H9 (cell line): ENCODE measurements at regions not wholly inside any gene's neighbourhood (a gene's known extent, or its start where the extent isn't known, plus 50 kb on each side); places are given as distances from the start of the nearest gene placed in this dataset.

Experiments used
- DNase-seq: peaks from one replicate; pipeline ENCODE4 v3.0.0-alpha.2; 2017
- H2AFZ ChIP-seq: one replicate; pipeline ENCODE4 v1.6.1; 2013; ENCODE audit warnings: mild to moderate bottlenecking, low read length, control low read depth, moderate library complexity
- H2AK5ac ChIP-seq: 2 replicates; pipeline ENCODE4 v1.6.1; 2013; ENCODE audit warnings: low read length, control low read depth, mixed read lengths; ENCODE audit not compliant: insufficient read length
- H2BK120ac ChIP-seq: one replicate; pipeline ENCODE4 v1.6.1; 2013; ENCODE audit warnings: low read depth, mild to moderate bottlenecking, low read length, control low read depth, inconsistent platforms; ENCODE audit not compliant: poor library complexity, severe bottlenecking
- H2BK12ac ChIP-seq: 2 replicates; pipeline ENCODE4 v1.6.1; 2013; ENCODE audit warnings: low read length, control low read depth, mixed read lengths, low read depth; ENCODE audit not compliant: insufficient read length
- H2BK15ac ChIP-seq: 2 replicates; pipeline ENCODE4 v1.6.1; 2013; ENCODE audit warnings: low read depth, low read length, control low read depth
- H2BK20ac ChIP-seq: one replicate; pipeline ENCODE4 v1.6.1; 2013; ENCODE audit warnings: low read depth, mild to moderate bottlenecking, low read length, control low read depth, inconsistent platforms; ENCODE audit not compliant: poor library complexity, severe bottlenecking
- H2BK5ac ChIP-seq: 2 replicates; pipeline ENCODE4 v1.6.1; 2013; ENCODE audit warnings: low read length, control low read depth, mixed read lengths; ENCODE audit not compliant: insufficient read length
- H3K14ac ChIP-seq: 2 replicates; pipeline ENCODE4 v1.6.1; 2013; ENCODE audit warnings: low read length, control low read depth; ENCODE audit not compliant: insufficient read depth
- H3K18ac ChIP-seq: 2 replicates; pipeline ENCODE4 v1.6.1; 2013; ENCODE audit warnings: low read depth, mild to moderate bottlenecking, mixed read lengths, low read length, control low read depth; ENCODE audit not compliant: insufficient read length
- H3K23ac ChIP-seq: 2 replicates; pipeline ENCODE4 v1.6.1; 2013; ENCODE audit warnings: low read length, control low read depth, mixed read lengths, low read depth; ENCODE audit not compliant: insufficient read length
- H3K23me2 ChIP-seq: 2 replicates; pipeline ENCODE4 v1.6.1; 2013; ENCODE audit warnings: low read depth, mild to moderate bottlenecking, mixed read lengths, low read length, control low read depth; ENCODE audit not compliant: insufficient read length, poor library complexity, severe bottlenecking
- H3K27ac ChIP-seq: 2 replicates; pipeline ENCODE4 v1.5.1; 2013; ENCODE audit warnings: low read length, control low read depth, mixed read lengths, low read depth; ENCODE audit not compliant: insufficient read length
- H3K27me3 ChIP-seq: 2 replicates; pipeline ENCODE4 v1.6.1; 2013; ENCODE audit warnings: low read length, control low read depth, inconsistent platforms; ENCODE audit not compliant: insufficient read depth
- H3K4ac ChIP-seq: 2 replicates; pipeline ENCODE4 v1.6.1; 2013; ENCODE audit warnings: low read depth, mild to moderate bottlenecking, control low read depth, inconsistent platforms, low read length, moderate library complexity
- H3K4me1 ChIP-seq: 2 replicates; pipeline ENCODE4 v1.6.1; 2013; ENCODE audit warnings: low read length, control low read depth, inconsistent platforms; ENCODE audit not compliant: insufficient read depth
- H3K4me2 ChIP-seq: 2 replicates; pipeline ENCODE4 v1.6.1; 2013; ENCODE audit warnings: low read length, control low read depth, mixed read lengths; ENCODE audit not compliant: insufficient read length, insufficient read depth
- H3K56ac ChIP-seq: 2 replicates; pipeline ENCODE4 v1.6.1; 2013; ENCODE audit warnings: low read depth, mild to moderate bottlenecking, mixed read lengths, low read length, control low read depth; ENCODE audit not compliant: insufficient read length
- H3K79me1 ChIP-seq: 2 replicates; pipeline ENCODE4 v1.6.1; 2013; ENCODE audit warnings: low read depth, mild to moderate bottlenecking, moderate library complexity, low read length, control low read depth, inconsistent platforms; ENCODE audit not compliant: insufficient read depth, poor library complexity, severe bottlenecking
- H3K79me2 ChIP-seq: 2 replicates; pipeline ENCODE4 v1.6.1; 2013; ENCODE audit warnings: low read length, control low read depth, inconsistent platforms; ENCODE audit not compliant: insufficient read depth
- H3K9ac ChIP-seq: 2 replicates; pipeline ENCODE4 v1.6.1; 2013; ENCODE audit warnings: low read length, control low read depth, mixed read lengths; ENCODE audit not compliant: insufficient read length; ENCODE audit errors: extremely low read depth
- H3K9me3 ChIP-seq: one replicate; pipeline ENCODE4 v1.6.1; 2013; ENCODE audit warnings: low read depth, low read length, inconsistent platforms; ENCODE audit not compliant: control insufficient read depth
- H3T11ph ChIP-seq: one replicate; pipeline ENCODE4 v1.6.1; 2013; ENCODE audit warnings: mild to moderate bottlenecking, low read length, control low read depth, inconsistent platforms
- H4K20me1 ChIP-seq: one replicate; pipeline ENCODE4 v1.6.1; 2013; ENCODE audit not compliant: control insufficient read depth, insufficient read length, insufficient read depth
- H4K5ac ChIP-seq: 2 replicates; pipeline ENCODE4 v1.6.1; 2013; ENCODE audit warnings: low read depth, mild to moderate bottlenecking, mixed read lengths, low read length, control low read depth; ENCODE audit not compliant: insufficient read length
- H4K8ac ChIP-seq: replicated peaks from 2 replicates; pipeline ENCODE4 v1.6.1; 2013; ENCODE audit warnings: low read length, control low read depth, mixed read lengths, low read depth; ENCODE audit not compliant: insufficient read length
- H4K91ac ChIP-seq: 2 replicates; pipeline ENCODE4 v1.6.1; 2013; ENCODE audit warnings: low read depth, mild to moderate bottlenecking, moderate library complexity, mixed read lengths, low read length, control low read depth; ENCODE audit not compliant: insufficient read length
- H3K27ac Mint-ChIP-seq, 3 experiments: 2 replicates in 2 of 3; 3 replicates in 1 of 3; pipeline ENCODE4 v1.8.0; 2020 to 2021; ENCODE audit warnings: mixed read lengths in 3 of 3, mild to moderate bottlenecking in 1 of 3, moderate library complexity in 1 of 3
- H3K27me3 Mint-ChIP-seq: 2 replicates; pipeline ENCODE4 v1.8.0; 2021; ENCODE audit warnings: low read depth, mild to moderate bottlenecking, moderate library complexity, mixed read lengths
- H3K36me3 Mint-ChIP-seq, 3 experiments: 2 replicates in 2 of 3; 3 replicates in 1 of 3; pipeline ENCODE4 v1.8.0; 2020 to 2021; ENCODE audit warnings: low read depth in 3 of 3, mixed read lengths in 3 of 3; ENCODE audit not compliant: insufficient read depth in 1 of 3
- H3K4me1 Mint-ChIP-seq, 2 experiments: 2 replicates each; pipeline ENCODE4 v1.8.0; 2020; ENCODE audit warnings: mixed read lengths in 2 of 2
- H3K4me3 Mint-ChIP-seq, 2 experiments: 2 replicates in 1 of 2; 3 replicates in 1 of 2; pipeline ENCODE4 v1.8.0; 2020 to 2021; ENCODE audit warnings: mild to moderate bottlenecking in 2 of 2, mixed read lengths in 2 of 2, moderate library complexity in 1 of 2
- H3K9me3 Mint-ChIP-seq, 2 experiments: 2 replicates in 1 of 2; 3 replicates in 1 of 2; pipeline ENCODE4 v1.8.0; 2020; ENCODE audit warnings: mild to moderate bottlenecking in 2 of 2, mixed read lengths in 2 of 2, moderate library complexity in 1 of 2
- CTCF ChIP-seq: fragments of 200-600 bp; sonication (generic); conservative IDR thresholded peaks from 3 replicates; pipeline ENCODE4 v1.8.0; 2021; ENCODE audit warnings: antibody characterized with exemption, mild to moderate bottlenecking
- WGBS: extraction: QIAGEN DNeasy Blood & Tissue Kit; methylation state at CpG from one replicate; pipeline ENCODE4 v1.1.7; 2013; ENCODE audit warnings: missing lambda C conversion rate, low lambda C conversion rate, mixed read lengths; ENCODE audit not compliant: insufficient read length; ENCODE audit errors: extremely low coverage; 5-methylcytosine and 5-hydroxymethylcytosine counted together

GRCh38 chr7:79513261-79513660, 59.8 kb upstream of the MAGI2 start:
- H2BK120ac ChIP-seq, result no peak overlapping the region
- no peak overlapping the region for H3K27ac ChIP-seq
- H3K23me2 ChIP-seq, result no peaks in the 10 kb centered on the region
- H3K36me3 Mint-ChIP-seq, result no peaks in the 10 kb centered on the region
- H2BK20ac ChIP-seq, result no peak overlapping the region
- H4K8ac ChIP-seq, result no peak overlapping the region
- no peak overlapping the region for H2BK15ac ChIP-seq
- no peaks in the 10 kb centered on the region for H3K9me3 ChIP-seq
- no peak overlapping the region for H3T11ph ChIP-seq
- H3K4me2 ChIP-seq, result no peak overlapping the region
- no peak overlapping the region for H2BK12ac ChIP-seq
- H3K4me1 Mint-ChIP-seq, result peaks cover 4% of the 10 kb centered on the region in 2 experiments; a peak in 2 of 4 replicates
- no peak overlapping the region for H3K9ac ChIP-seq
- no peaks in the 10 kb centered on the region for H4K20me1 ChIP-seq
- no peak for TF ChIP-seq CTCF
- H3K14ac ChIP-seq, result no peak overlapping the region
- H3K23ac ChIP-seq, result no peak overlapping the region
- H2BK5ac ChIP-seq, result no peak overlapping the region
- H3K4me3 Mint-ChIP-seq, result no peak overlapping the region
- no peak overlapping the region for H4K5ac ChIP-seq
- H2AK5ac ChIP-seq, result no peak overlapping the region
- H3K79me1 ChIP-seq, result no peaks in the 10 kb centered on the region
- H3K79me2 ChIP-seq, result no peaks in the 10 kb centered on the region
- DNase-seq, result no peak
- no peak overlapping the region for H3K27ac Mint-ChIP-seq
- no peaks in the 10 kb centered on the region for H3K27me3 Mint-ChIP-seq
- no peaks in the 10 kb centered on the region for H3K4me1 ChIP-seq
- WGBS, result no CpG with 5 or more reads among the region's 2 CpGs
- H3K27me3 ChIP-seq, result no peaks in the 10 kb centered on the region
- no peak overlapping the region for H2AFZ ChIP-seq
- no peaks in the 10 kb centered on the region for H3K9me3 Mint-ChIP-seq
- H3K56ac ChIP-seq, result no peak overlapping the region
- H3K4ac ChIP-seq, result no peak overlapping the region
- H4K91ac ChIP-seq, result no peak overlapping the region
- H3K18ac ChIP-seq, result no peak overlapping the region
